Fibroblast of the conjunctiva (primary cell): ENCODE measurements at regions not wholly inside any gene's neighbourhood (a gene's known extent, or its start where the extent isn't known, plus 50 kb on each side); places are given as distances from the start of the nearest gene placed in this dataset.
A peak's percentile ranks its signal among the peaks of the same experiment; 100 is the strongest.
"Not testable (repeated sequence)": the region's sequence is repeated elsewhere in the genome, so short reads cannot be mapped to it uniquely, and the experiment has no call there.

Source experiments
- DNase-seq: peaks from one replicate; pipeline ENCODE4 v3.0.0-alpha.2; 2010; ENCODE audit warnings: low read depth

DNA sequence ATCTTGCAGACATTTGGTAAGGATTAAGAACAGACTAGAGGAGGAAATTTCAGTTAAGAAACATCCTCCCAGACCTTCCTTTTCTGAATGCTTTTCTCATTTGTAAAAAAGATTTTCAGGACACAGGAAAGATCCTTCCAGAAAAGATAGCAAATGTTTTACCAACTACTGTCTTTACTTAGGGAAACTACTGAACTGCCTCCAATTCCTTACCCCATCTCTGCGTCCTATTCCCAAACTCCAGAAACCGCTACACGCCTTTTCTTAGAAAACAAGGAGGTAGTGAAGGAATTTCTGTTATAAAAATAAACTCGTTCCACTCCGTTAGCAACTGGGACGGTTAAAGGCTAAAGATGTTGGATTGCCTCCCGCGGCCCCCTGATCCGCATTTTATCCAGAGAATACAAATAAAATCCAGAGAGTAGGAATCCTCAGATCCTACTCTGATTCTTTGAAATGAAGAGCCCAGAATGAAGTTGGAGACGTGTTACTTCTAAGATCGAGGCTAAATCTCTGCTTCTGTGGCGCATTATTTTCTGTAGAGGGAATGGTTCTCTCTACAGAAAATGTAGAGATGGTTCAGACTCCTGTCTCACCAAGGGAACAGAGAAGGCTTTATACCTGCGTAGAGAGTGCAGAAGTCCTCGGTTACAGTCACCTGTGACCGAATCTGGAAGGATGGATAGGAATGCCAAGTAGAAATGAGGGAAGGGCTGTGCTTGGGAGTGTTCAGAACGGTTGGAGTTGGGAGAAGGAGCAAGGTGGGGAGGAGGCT, 133.0 kb downstream of the GPX5 start:
- DNase-seq: no peak

DNA sequence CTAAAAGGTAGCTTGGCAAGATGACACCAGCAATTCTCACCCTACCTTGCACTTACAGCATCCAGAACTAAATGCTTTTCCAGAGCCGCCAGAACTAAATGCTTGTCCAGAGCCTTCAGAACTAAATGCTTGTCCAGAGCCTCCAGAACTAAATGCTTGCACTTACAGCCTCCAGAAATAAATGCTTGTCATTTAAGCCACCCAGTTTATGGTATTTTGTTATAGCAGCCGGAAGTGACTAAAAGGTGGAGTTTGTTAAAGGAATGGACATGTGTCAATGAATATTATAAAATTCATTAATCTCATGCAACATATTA, 133.5 kb downstream of the GPX5 start:
- no peak for DNase-seq

DNA sequence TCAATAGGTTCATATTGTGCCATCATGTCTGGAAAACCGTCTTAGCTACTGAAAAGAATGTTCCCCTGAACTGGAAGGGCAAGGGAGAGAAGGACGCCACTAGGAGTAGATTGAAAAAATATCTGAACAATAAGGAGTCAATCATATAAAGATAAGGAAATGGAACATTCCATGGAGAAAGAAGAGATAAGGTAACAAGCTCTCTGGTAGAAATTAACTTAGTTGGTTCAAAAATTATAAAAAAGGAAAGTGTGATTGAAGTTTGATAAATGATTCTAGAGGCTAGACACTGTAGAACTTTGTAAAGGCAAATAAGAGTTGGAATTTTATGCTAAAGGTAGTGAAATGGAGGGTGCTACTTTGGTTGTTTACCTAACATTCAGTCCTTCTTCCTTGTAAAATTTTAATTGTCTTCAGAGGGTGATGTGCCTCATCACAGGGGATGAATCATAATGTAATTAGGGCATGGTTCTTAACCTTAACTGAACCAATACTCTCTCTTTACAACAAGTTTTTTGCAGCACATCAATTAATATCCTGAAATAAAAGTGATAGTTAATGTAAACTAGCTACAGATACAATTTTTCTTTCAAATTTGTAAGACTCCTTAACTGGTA, 135.5 kb downstream of the GPX5 start:
- no peak for DNase-seq

DNA sequence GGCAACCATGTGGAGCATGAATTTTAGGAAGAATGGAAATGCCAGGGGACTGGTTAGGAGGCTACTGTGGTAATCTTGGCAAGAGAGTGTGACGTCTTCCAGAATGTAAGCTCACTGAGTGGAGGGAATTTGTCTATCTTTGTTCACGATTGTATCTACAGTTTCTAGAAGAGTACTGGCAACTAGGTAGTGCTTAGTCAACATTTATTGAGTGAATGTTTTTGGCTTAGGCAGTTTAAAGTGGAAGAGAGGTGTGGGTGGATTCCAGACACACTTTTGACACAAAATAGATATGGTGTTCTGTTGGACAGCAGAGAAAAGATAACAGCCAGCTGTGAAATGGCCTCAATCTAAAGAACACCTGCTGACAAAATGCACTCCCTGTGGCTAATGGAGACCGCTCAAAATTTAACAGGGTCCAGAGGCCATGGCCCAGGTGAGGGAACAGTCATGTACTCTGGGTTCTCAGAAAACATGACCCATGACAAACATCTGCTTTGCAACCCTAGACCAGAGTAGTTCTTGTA, 139.3 kb downstream of the GPX5 start:
- DNase-seq: no peak

DNA sequence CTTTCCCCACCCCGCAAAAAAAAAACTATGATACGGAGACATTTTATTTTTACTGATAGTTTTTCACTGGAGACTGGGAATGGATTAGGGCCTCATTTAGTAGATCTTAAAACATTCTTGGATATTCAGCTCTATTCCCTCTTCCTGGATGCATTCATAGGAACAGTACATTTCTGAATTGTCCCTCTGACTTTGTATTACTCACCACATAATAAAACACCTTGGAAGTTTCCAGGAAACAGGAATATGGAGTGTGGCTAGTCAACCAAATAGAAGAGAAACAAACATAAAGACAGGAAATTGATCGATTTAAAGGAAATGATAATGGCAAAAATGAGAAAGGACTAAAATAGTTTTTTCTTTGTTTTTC, 147.7 kb downstream of the GPX5 start:
- DNase-seq: no peak

DNA sequence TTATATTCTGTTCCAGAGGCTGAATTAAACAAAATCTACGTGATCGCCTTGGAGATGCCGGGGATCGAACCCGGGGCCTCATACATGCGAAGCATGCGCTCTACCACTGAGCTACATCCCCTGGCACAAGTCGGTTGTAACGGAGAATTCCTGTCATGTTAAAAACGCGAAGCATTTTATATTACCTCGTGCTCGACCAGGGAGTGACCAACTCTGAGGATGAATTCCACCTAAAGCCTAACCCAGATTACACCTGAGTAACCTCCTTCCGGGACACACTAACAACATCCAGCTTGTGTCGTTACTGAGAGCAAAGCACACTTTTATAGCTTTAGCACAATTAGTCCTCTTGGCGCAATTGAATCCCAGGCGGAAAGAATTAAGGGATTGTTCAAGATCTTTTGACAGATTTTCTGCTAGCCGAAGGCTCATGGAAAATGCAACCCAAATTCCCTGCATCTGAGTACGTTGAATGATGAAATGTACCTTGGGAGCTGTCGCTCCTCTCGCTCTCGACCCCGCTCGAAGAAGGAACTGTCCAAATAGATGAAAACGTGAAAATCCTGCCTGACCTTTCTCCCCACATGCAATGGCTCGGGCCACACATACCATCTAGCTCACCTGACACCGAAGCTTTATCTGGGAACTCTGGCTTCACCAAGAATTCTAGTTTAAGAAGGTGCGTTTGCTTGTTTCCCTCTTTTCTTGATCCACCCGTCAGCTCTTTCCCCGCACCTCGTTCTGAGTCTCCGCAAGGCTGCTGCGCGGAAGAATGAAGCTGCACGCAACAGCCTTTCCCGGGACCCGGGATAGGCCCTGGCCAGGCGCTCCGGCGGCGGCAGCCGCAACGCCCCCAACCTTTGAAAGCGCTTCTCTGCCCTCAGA, 148.3 kb downstream of the GPX5 start:
- peak; percentile 57 for DNase-seq

DNA sequence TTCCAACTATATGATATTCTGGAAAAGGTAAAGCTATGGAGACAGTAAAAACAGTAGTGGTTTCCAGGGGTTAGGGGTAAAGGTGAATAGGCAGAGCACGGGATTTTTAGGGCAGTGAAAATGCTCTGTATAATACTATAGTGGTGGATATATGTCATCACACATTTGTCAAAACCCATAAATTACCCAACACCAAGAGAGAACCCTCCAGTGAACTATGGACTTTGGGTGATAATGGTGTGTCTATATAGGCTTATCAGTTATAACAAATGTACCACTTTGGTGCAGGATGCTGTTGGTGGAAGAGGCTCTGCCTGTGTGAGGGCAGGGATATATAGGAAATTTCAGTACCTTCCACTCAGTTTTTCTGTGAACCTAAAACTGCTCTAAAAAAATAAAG, 149.9 kb downstream of the GPX5 start:
- no peak for DNase-seq

DNA sequence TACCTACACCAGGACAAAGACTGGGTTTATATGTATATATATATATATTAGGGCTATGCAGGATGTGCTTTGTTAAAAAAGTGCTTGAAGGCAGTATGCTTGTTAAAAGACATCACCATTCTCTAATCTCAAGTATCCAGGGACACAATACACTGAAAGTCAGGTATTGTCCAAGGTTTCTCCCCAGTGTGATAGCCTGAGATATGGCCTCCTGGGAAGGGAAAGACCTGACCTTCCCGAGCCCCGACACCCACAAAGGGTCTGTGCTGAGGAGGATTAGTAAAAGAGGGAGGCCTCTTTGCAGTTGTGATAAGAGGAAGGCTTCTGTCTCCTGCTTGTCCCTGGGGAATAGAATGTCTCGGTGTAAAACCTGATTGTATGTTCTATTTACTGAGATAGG, 156.9 kb downstream of the GPX5 start:
- no peak for DNase-seq

DNA sequence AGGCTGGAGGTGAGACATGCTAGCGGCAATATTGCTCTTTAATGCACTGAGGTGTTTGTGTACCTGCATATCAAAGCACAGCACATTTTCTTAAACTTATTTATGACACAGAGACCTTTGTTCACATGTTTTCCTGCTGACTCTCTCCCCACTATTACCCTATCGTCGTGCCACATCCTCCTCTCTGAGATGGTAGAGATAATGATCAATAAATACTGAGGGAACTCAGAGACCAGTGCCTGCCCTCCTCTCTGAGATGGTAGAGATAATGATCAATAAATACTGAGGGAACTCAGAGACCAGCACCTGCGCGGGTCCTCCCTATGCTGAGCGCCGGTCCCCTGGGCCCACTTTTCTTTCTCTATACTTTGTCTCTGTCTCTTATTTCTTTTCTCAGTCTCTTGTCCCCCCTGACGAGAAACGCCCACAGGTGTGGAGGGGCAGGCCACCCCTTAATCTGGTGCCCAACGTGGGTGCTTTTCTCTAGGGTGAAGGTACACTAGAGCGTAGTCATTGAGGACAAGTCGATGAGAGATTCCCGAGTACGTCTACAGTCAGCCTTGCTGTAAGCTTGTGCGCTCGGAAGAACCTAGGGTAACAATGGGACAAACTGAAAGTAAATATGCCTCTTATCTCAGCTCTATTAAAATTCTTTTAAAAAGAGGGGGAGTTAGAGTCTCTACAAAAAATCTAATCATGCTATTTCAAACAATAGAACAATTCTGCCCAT, 157.4 kb downstream of the GPX5 start:
- not testable (repeated sequence) for DNase-seq

DNA sequence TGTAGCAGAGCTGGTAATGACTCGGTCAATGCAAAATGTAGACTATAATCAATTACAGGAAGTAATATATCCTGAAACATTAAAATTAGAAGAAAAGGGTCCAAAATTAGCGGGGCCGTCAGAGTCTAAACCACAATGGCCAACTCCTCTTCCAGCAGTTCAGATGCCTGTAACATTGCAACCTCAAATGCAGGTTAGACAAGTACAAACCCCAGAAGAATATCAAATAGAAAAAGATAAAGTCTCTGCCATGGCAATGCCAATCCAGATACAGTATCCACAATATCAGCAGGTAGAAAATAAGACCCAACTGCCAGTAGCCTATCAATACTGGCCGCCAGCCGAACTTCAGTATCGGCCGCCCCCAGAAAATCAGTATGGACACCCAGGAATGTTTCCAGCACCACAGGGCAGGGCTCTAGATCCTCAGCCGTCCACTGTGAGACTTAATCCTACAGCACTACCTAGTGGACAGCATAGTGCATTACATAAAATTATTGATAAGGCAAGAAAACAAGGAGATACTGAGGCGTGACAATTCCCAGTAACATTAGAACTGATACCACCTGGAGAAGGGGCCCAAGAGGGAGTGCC, 158.4 kb downstream of the GPX5 start:
- DNase-seq: peak; percentile 32

DNA sequence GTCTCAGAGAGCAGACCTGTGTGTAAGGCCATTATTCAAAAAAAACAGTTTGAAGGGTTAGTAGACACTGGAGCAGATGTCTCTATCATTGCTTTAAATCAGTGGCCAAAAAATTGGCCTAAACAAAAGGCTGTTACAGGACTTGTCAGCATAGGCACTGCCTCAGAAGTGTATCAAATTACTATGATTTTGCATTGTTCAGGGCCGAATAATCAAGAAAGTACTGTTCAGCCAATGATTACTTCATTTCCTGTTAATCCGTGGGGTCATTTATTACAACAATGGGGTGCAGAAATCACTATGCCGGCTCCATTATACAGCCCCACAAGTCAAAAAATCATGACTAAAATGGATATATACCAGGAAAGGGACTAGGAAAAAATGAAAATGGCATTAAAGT, 160.3 kb downstream of the GPX5 start:
- not testable (repeated sequence) for DNase-seq

DNA sequence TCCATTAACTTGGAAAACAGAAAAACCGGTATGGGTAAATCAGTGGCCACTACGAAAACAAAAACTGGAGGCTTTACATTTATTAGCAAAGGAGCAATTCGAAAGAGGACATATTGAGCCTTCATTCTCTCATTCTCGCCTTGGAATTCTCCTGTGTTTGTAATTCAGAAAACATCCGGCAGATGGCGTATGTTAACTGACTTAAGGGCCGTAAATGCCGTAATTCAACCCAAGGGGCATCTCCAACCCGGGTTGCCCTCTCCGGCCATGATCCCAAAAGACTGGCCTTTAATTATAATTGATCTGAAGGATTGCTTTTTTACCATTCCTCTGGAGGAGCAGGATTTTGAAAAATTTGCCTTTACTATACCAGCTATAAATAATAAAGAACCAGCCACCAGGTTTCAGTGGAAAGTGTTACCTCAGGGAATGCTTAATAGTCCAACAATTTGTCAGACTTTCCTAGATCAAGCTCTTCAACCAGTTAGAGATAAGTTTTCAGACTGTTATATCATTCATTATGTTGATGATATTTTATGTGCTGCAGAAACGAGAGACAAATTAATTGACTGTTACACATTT, 160.9 kb downstream of the GPX5 start:
- peak; percentile 61 for DNase-seq

DNA sequence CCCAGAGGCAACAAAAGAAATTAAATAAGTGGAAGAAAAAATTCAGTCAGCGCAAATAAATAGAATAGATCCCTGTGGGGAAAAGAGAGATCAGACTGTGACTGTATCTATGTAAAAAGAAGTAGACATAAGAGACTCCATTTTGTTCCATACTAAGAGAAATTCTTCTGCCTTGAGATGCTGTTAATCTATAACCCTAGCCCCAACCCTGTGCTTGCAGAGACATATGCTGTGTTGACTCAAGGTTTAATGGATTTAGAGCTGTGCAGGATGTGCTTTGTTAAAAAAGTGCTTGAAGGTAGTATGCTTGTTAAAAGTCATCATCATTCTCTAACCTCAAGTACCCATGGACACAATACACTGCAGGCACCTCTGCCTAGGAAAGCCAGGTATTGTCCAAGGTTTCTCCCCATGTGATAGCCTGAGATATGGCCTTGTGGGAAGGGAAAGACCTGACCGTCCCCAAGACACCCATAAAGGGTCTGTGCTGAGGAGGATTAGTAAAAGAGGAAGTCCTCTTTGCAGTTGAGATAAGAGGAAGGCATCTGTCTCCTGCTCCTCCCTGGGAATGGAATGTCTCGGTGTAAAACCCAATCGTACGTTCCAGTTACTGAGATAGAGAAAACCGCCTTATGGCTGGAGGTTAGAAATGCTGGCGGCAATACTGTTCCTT, 161.8 kb downstream of the GPX5 start:
- not testable (repeated sequence) for DNase-seq

DNA sequence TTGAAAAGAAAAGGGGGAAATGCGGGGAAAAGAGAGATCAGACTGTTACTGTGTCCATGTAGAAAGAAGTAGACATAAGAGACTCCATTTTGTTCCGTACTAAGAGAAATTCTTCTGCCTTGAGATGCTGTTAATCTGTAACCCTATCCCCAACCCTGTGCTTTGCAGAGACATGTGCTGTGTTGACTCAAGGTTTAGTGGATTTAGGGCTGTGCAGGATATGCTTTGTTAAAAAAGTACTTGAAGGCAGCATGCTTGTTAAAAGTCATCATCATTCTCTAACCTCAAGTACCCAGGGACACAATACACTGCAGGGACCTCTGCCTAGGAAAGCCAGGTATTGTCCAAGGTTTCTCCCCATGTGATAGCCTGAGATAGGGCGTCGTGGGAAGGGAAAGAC, 166.3 kb downstream of the GPX5 start:
- DNase-seq: not testable (repeated sequence)

DNA sequence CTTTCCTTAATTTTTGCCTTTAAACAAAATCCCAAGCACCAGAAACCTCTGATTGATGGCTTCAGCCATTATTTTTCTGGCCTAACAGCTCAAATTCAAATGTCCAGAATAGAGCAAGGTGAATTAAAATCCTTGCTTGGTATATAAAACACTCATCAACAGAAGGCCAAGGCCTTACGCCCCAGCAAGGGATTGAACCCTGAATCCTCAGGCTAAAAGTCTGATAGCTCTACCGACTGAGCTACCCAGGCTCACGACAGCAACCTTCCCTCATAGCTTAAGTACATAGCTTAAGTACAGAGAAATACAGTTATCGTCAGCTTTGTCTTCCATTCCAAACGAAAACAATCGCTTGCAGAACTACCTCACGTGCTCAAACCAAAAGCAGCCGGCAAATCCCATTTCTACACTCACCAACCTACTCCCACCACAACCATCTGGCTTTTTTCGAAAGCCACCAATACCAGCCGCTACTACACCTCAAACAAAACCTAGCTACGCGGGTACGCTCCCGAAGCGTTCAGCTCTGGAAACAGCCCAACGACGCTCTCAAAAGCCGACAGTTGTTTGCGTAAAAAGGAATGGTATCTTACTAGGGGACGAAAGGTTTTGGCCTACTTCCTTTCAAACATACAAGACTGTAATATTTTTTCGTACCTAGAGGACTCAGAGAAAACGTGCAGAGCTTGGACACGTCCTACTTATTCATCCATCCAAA, 167.5 kb downstream of the GPX5 start:
- peak; percentile 36 for DNase-seq

DNA sequence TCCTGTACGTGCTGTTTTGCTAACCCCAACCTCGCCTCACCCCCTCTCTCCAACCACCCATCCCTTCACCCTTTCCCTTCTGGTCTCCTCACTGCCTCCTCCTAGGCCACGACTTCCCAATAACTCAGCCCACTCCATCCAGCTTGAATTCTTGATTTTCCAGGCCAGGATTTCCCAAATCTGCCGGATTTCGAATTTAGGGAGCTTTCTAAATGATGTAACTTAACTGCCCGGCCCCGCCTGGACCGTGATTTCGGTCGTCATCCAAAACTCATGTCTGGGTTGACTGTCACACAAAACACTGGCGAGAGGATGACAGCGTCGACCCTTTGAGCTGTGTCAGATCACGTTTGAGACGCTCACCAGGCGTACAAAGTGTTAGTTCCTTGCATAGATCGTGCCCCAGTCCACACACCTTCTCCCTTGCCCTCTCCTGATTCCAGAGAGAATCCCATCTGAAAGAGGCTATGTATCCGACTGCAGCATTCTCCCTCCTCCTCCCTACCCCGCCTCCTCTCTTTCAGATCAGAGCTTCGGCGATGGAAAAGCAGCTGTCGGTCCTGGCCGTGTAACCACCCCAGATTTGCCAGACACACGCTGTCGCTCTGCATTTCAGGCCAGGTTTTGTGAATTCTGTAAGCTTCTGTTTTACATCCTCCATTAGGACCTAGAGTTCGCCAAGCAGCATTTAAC, 168.2 kb downstream of the GPX5 start:
- no peak for DNase-seq

DNA sequence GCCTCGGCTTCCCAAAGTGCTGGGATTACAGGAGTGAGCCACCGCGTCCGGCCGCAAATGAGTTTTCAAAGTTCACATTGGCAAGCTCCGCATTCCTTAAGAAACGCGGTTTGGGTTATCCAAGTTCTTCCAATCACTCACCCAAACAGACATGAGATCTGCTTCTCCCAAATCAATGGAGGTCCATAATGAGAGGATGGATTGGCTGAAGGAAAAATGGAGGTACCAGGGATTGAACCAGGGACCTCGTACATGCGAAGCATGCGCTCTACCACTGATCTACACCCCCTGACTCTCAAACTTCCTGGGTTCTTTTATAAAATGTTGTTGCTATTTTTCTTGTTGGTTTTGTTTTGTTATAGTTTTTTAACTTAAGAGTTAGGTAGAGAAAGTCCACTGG, 170.0 kb downstream of the GPX5 start:
- DNase-seq: peak; percentile 31

DNA sequence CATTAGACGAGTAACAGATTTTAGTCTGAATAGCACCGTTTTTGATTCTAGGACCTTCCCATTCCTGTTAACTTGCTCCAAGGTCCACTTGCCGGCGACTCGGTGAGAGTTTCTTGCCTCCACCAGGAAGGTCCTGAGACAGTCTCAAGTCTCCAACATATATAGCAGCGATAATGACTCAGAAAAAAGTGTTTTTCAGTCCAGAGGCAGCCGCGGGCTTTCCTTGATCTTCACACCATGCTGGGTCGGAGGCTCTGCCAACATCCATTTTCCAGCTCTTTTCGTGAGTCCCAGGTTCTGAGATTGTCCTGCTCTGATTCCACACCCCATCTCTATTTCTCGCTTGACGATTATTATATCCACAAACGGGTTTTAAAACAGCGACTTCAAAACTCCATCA, 170.5 kb downstream of the GPX5 start:
- no peak for DNase-seq

DNA sequence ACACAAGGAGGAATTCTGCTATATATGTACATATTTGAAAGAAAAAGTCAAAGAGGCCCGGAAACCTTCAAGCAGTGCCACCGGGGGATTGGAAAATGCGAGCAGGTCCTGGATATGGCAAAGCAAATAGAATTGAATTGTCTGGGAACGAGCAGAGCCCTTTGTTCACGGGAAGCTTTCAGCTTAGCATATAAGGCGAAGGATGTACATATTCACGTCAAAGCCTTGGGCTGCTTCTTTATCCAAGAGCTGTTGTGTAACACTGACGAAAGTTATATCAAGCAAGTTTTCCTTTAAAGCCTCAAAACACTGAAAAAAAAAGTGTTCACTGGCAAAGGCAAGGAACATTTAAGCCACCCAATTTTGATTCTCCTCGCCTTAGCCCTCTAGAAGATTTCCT, 171.0 kb downstream of the GPX5 start:
- DNase-seq: no peak
